ENCODE measurements at regions not wholly inside any gene's neighbourhood (a gene's known extent, or its start where the extent isn't known, plus 50 kb on each side); places are given as distances from the start of the nearest gene placed in this dataset.

- BruUV-seq (replicated peaks): no TSS peak
- WGBS (ENCODE audit: low lambda C conversion rate): 0% methylated on average over 6 of the region's 6 CpGs
- intact Hi-C loops (cut with micrococcal nuclease; ENCODE audit: unreplicated experiment): no loop called here
- Histone ChIP-seq H3K4me1 (ENCODE audit: insufficient read depth, low read length) (no peaks in the 10 kb centered on the region), H3K9ac (ENCODE audit: insufficient read depth, low read depth, low read length) (no peak overlapping the region), H3K36me3 (replicated peaks in 1 of 2; ENCODE audit: control insufficient read depth in 1 of 2, insufficient read depth in 2 of 2, low read length in 2 of 2) (no peaks in the 10 kb centered on the region), H3K4me2 (ENCODE audit: low read depth, low read length) (no peak overlapping the region), H3K4me3 (replicated peaks in 1 of 3; ENCODE audit: insufficient read depth in 1 of 3, low read depth in 2 of 3, low read length in 3 of 3) (no peak overlapping the region), H2AFZ (ENCODE audit: low read length) (no peak overlapping the region), H3K9me3 (ENCODE audit: low read length) (peaks cover 14% of the 10 kb centered on the region), H3K27ac (ENCODE audit: extremely low read length, insufficient read depth, low read length) (no peak overlapping the region), H4K20me1 (ENCODE audit: insufficient read depth, low read length) (no peaks in the 10 kb centered on the region), H3K79me2 (ENCODE audit: insufficient read depth, low read length) (no peaks in the 10 kb centered on the region), H3K27me3 (ENCODE audit: control insufficient read depth in 1 of 2, insufficient read depth in 2 of 2, low read length in 2 of 2) (peaks cover 3 to 5% of the 10 kb centered on the region in 2 experiments; a peak in 2 of 5 replicates)
- FAIRE-seq (no peak), DNase-seq (ENCODE audit: low spot score) (no peak), ATAC-seq (no peak; the same call in 2 of the 3 replicates)
- POLR2A ChIA-PET: no interaction called here
- in situ Hi-C loops (cut with HindIII; ENCODE audit: extremely low pct_ligation_motif_present, low pct_unique_long_range_greater_than_20kb): no loop called here
- CTCF ChIA-PET (ENCODE audit: low intra/inter-chr PET ratio, low total read pairs): no interaction called here
- no peak for TF ChIP-seq ZNF550 (CRISPR knock-in tag; IDR thresholded peaks at IDR 0.05; ENCODE audit: borderline replicate concordance)
- TF ChIP-seq TAF15 (IDR thresholded peaks at IDR 0.05; ENCODE audit: low read depth, low read length, poor library complexity, severe bottlenecking): no peak
- no peak for TF ChIP-seq ZNF234 (CRISPR knock-in tag; conservative IDR thresholded peaks at IDR 0.05)
- TF ChIP-seq EZH2 (conservative IDR thresholded peaks at IDR 0.05; ENCODE audit: low read depth, low read length): no peak
- TF ChIP-seq CEBPB (IDR thresholded peaks at IDR 0.05; ENCODE audit: borderline replicate concordance, low read depth, low read length): no peak
- TF ChIP-seq MTA3 (CRISPR knock-in tag; IDR thresholded peaks at IDR 0.05): no peak
These were observed 115.1 kb upstream of the RPL38 start for GRCh38 chr17:74088285-74088933.

GRCh38 chr17:74088934-74089329, 114.5 kb upstream of the RPL38 start:
- no peaks in the 10 kb centered on the region for H4K20me1 ChIP-seq (ENCODE audit: insufficient read depth, low read length)
- ATAC-seq (no peak), FAIRE-seq (no peak), DNase-seq (ENCODE audit: low spot score) (no peak)
- H3K27ac ChIP-seq (ENCODE audit: extremely low read length, insufficient read depth, low read length): no peak overlapping the region
- no TSS peak for BruUV-seq (replicated peaks)
- H3K9me3 ChIP-seq (ENCODE audit: low read length): peaks cover 14% of the 10 kb centered on the region
- WGBS (ENCODE audit: low lambda C conversion rate): 2% methylated on average over 5 of the region's 5 CpGs
- H3K27me3 ChIP-seq (ENCODE audit: control insufficient read depth in 1 of 2, insufficient read depth in 2 of 2, low read length in 2 of 2): peaks cover 3 to 5% of the 10 kb centered on the region in 2 experiments; a peak in 2 of 5 replicates
- no peak overlapping the region for H3K4me2 ChIP-seq (ENCODE audit: low read depth, low read length)
- H3K4me1 ChIP-seq (ENCODE audit: insufficient read depth, low read length): no peaks in the 10 kb centered on the region
- no peak overlapping the region for H3K9ac ChIP-seq (ENCODE audit: insufficient read depth, low read depth, low read length)
- no peak overlapping the region for H3K4me3 ChIP-seq (replicated peaks in 1 of 3; ENCODE audit: insufficient read depth in 1 of 3, low read depth in 2 of 3, low read length in 3 of 3)
- no peaks in the 10 kb centered on the region for H3K79me2 ChIP-seq (ENCODE audit: insufficient read depth, low read length)
- H3K36me3 ChIP-seq (replicated peaks in 1 of 2; ENCODE audit: control insufficient read depth in 1 of 2, insufficient read depth in 2 of 2, low read length in 2 of 2): no peaks in the 10 kb centered on the region
- intact Hi-C loops (cut with micrococcal nuclease; ENCODE audit: unreplicated experiment) (no loop called here), in situ Hi-C loops (cut with HindIII; ENCODE audit: extremely low pct_ligation_motif_present, low pct_unique_long_range_greater_than_20kb) (no loop called here)
- POLR2A ChIA-PET: no interaction called here
- H2AFZ ChIP-seq (ENCODE audit: low read length): no peak overlapping the region
- CTCF ChIA-PET (ENCODE audit: low intra/inter-chr PET ratio, low total read pairs): interaction anchor here (2.0 kb wide), 1 partner anchor 110 kb away, joined by 16 read pairs; no protein-coding TSS in a partner anchor
- TF ChIP-seq EEA1 (CRISPR knock-in tag; IDR thresholded peaks at IDR 0.05; ENCODE audit: borderline replicate concordance) (no peak), ZNF713 (CRISPR knock-in tag; IDR thresholded peaks at IDR 0.05) (no peak), ZSCAN25 (CRISPR knock-in tag; IDR thresholded peaks at IDR 0.05) (no peak), KDM2A (CRISPR knock-in tag; IDR thresholded peaks at IDR 0.05; ENCODE audit: borderline replicate concordance, low read depth) (no peak), CBX2 (IDR thresholded peaks at IDR 0.05; ENCODE audit: low read depth, low read length) (no peak), CBX2 (CRISPR knock-in tag; IDR thresholded peaks at IDR 0.05; ENCODE audit: low read depth) (no peak)
- TF ChIP-seq, protein P1, sequence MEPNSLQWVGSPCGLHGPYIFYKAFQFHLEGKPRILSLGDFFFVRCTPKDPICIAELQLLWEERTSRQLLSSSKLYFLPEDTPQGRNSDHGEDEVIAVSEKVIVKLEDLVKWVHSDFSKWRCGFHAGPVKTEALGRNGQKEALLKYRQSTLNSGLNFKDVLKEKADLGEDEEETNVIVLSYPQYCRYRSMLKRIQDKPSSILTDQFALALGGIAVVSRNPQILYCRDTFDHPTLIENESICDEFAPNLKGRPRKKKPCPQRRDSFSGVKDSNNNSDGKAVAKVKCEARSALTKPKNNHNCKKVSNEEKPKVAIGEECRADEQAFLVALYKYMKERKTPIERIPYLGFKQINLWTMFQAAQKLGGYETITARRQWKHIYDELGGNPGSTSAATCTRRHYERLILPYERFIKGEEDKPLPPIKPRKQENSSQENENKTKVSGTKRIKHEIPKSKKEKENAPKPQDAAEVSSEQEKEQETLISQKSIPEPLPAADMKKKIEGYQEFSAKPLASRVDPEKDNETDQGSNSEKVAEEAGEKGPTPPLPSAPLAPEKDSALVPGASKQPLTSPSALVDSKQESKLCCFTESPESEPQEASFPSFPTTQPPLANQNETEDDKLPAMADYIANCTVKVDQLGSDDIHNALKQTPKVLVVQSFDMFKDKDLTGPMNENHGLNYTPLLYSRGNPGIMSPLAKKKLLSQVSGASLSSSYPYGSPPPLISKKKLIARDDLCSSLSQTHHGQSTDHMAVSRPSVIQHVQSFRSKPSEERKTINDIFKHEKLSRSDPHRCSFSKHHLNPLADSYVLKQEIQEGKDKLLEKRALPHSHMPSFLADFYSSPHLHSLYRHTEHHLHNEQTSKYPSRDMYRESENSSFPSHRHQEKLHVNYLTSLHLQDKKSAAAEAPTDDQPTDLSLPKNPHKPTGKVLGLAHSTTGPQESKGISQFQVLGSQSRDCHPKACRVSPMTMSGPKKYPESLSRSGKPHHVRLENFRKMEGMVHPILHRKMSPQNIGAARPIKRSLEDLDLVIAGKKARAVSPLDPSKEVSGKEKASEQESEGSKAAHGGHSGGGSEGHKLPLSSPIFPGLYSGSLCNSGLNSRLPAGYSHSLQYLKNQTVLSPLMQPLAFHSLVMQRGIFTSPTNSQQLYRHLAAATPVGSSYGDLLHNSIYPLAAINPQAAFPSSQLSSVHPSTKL (CRISPR knock-in tag; IDR thresholded peaks at IDR 0.05): no peak

All from HepG2 (cell line).